ENCODE measurements at regions not wholly inside any gene's neighbourhood (a gene's known extent, or its start where the extent isn't known, plus 50 kb on each side); places are given as distances from the start of the nearest gene placed in this dataset.

DNA sequence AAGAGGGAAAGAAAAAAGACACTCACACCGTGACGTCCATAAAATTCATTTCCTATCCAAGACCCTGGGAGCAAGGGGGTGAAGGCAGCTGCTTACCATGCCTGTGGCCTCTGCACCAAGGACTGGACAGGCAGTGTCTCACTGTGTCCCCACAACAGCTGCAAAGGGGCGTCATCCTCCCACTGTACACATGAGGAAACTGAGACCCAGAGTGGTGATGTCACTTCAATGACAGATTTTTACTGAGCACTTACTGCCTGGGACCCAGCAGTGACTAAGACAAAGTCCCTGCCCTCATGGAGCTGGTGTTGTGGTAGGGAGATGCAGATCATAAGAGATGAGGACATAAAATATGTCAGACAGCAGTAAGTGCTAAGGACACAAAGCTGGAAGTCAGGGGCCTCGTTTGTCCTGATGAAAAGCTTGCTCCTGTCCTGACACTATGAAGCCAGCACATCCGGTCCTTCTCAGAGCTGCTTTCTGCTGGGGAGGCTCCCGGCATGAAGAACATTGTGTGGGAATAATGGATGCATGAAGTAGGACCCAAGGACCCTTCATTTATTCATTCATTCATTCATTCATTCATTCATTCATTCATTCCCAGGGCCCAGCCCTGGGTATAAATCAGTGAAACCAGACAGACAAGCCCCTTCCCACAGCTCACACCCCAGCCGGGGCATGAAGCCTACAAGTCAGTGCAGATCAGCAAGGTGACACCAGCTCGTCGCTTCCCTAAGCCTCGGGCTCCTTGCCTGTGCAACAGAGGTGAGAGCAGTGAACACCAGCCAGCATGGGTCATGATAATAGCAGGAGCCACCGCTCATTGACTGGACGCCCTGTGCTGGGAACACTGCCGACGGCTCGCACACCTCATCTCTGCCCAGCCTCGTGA, 473.7 kb downstream of the MATN1 start:
- Histone ChIP-seq H3K4me1 (no peaks in the 10 kb centered on the region), H3K36me3 (no peaks in the 10 kb centered on the region), H3K9me3 (no peaks in the 10 kb centered on the region), H3K27me3 (no peaks in the 10 kb centered on the region), H3K27ac (no peak overlapping the region), H3K4me3 (no peak overlapping the region)
- ATAC-seq (ENCODE audit: low FRiP score in 2 of 2) (peak in 1 of 2 donors; percentile 11), DNase-seq (peak in 1 of 2 donors; percentile 30)
- 65 to 77% methylated on average over 7 to 16 of the region's 16 CpGs for WGBS, 2 donors
- no peak for TF ChIP-seq EP300 (IDR thresholded peaks at IDR 0.05)
- no peak for TF ChIP-seq POLR2A (IDR thresholded peaks at IDR 0.05)
- TF ChIP-seq POLR2AphosphoS5 (IDR thresholded peaks at IDR 0.05): no peak
- TF ChIP-seq, protein P1, sequence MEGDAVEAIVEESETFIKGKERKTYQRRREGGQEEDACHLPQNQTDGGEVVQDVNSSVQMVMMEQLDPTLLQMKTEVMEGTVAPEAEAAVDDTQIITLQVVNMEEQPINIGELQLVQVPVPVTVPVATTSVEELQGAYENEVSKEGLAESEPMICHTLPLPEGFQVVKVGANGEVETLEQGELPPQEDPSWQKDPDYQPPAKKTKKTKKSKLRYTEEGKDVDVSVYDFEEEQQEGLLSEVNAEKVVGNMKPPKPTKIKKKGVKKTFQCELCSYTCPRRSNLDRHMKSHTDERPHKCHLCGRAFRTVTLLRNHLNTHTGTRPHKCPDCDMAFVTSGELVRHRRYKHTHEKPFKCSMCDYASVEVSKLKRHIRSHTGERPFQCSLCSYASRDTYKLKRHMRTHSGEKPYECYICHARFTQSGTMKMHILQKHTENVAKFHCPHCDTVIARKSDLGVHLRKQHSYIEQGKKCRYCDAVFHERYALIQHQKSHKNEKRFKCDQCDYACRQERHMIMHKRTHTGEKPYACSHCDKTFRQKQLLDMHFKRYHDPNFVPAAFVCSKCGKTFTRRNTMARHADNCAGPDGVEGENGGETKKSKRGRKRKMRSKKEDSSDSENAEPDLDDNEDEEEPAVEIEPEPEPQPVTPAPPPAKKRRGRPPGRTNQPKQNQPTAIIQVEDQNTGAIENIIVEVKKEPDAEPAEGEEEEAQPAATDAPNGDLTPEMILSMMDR (IDR thresholded peaks at IDR 0.05): no peak

DNA sequence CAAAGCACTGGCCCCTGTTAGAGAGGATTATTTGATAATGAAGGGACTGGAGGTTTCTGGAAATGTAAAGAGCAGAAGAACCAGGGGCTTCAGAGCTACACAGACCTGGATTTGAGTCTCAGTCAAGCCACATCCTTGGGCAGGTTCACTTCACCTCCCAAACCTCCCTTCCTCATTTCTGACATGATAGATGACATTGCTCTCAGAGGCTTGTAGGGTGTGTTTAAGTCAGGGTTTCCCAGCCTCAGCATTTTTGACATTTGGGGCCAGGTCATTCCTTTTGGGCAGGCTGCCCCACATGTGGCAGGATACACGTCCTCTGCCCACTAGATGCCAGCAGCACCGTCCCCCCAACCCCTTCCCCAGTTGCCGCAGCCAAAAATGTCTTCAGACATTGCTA, 474.6 kb downstream of the MATN1 start:
- WGBS, 2 donors: 36 to 59% methylated on average over 3 of the region's 3 CpGs
- H3K27ac ChIP-seq: no peak overlapping the region
- no peaks in the 10 kb centered on the region for H3K27me3 ChIP-seq
- H3K4me3 ChIP-seq: no peak overlapping the region
- ATAC-seq (ENCODE audit: low FRiP score in 2 of 2) (no peak), DNase-seq (no peak)
- TF ChIP-seq EP300 (IDR thresholded peaks at IDR 0.05): no peak
- TF ChIP-seq POLR2AphosphoS5 (IDR thresholded peaks at IDR 0.05): no peak
- TF ChIP-seq, protein P1 (IDR thresholded peaks at IDR 0.05): no peak
- no peak for TF ChIP-seq POLR2A (IDR thresholded peaks at IDR 0.05)
- no peaks in the 10 kb centered on the region for H3K36me3 ChIP-seq
- no peaks in the 10 kb centered on the region for H3K9me3 ChIP-seq
- no peaks in the 10 kb centered on the region for H3K4me1 ChIP-seq

DNA sequence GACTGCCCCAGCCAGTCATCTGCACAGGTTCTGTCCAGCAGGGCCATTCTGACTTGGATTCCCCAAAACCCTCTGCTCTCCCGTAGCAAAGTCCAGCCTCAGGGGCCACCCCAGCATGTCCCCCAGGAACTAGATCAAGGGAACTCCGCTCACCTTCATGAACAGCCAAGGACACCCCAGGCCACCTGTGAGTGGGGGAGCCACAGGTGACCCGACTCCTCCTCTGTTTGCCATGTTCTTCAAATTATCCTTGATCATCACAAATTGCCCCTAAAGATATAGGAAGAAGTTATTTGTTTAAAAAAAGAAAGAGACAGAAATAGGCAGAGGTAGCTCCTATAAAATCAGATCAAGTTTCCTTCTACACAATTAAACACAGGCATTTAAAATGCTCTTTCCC, 475.0 kb downstream of the MATN1 start:
- H3K9me3 ChIP-seq: no peaks in the 10 kb centered on the region
- ATAC-seq (ENCODE audit: low FRiP score in 2 of 2): no peak
- H3K4me3 ChIP-seq: no peak overlapping the region
- H3K27me3 ChIP-seq: no peaks in the 10 kb centered on the region
- TF ChIP-seq EP300 (IDR thresholded peaks at IDR 0.05): no peak
- no peak for TF ChIP-seq POLR2A (IDR thresholded peaks at IDR 0.05)
- no peak for TF ChIP-seq POLR2AphosphoS5 (IDR thresholded peaks at IDR 0.05)
- TF ChIP-seq, protein P1 (IDR thresholded peaks at IDR 0.05): no peak
- H3K36me3 ChIP-seq: no peaks in the 10 kb centered on the region
- H3K27ac ChIP-seq: no peak overlapping the region
- WGBS, 2 donors: 71 to 77% methylated on average over 3 of the region's 3 CpGs
- no peaks in the 10 kb centered on the region for H3K4me1 ChIP-seq
- no peak for DNase-seq

DNA sequence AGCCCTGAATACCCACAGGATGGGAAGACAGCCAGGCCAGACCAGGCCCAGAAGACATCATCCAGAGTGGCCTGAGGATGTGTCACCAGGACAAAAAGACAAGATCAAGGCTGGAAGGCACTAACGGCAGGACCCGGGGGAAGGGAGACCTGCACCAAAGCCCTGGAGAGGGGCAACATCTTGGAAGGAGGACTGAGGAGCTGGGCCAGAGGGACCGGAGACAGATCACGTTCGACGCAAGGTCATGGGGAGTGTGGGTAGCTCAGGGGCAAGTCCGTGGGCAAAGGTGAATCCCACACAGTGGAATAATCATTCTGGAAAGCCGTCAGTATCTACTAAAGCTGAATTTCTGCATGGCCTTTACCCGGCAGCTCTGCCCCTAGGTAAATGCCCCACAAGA, 478.6 kb downstream of the MATN1 start:
- no peak overlapping the region for H3K4me3 ChIP-seq
- H3K4me1 ChIP-seq: no peaks in the 10 kb centered on the region
- H3K9me3 ChIP-seq: no peaks in the 10 kb centered on the region
- DNase-seq (no peak), ATAC-seq (ENCODE audit: low FRiP score in 2 of 2) (no peak)
- H3K36me3 ChIP-seq: no peaks in the 10 kb centered on the region
- 79 to 89% methylated on average over 9 of the region's 9 CpGs for WGBS, 2 donors
- TF ChIP-seq, protein P1 (IDR thresholded peaks at IDR 0.05): no peak
- TF ChIP-seq EP300 (IDR thresholded peaks at IDR 0.05) (no peak), POLR2AphosphoS5 (IDR thresholded peaks at IDR 0.05) (no peak), POLR2A (IDR thresholded peaks at IDR 0.05) (no peak)
- H3K27me3 ChIP-seq: no peaks in the 10 kb centered on the region
- no peak overlapping the region for H3K27ac ChIP-seq

All from upper lobe of left lung (tissue), 6 donors.